Psoas muscle (tissue), 7 donors: ENCODE measurements at regions not wholly inside any gene's neighbourhood (a gene's known extent, or its start where the extent isn't known, plus 50 kb on each side); places are given as distances from the start of the nearest gene placed in this dataset.

Experiments used
- ATAC-seq, 4 donors: fragments of 200-7000 bp; cut with Tn5 transposase; one replicate each; pipeline ENCODE4 v1.9.1; 2020; ENCODE audit warnings: moderate library complexity in 3 of 4, mild to moderate bottlenecking in 2 of 4
- DNase-seq, 2 donors: peaks; one replicate each; pipeline ENCODE4 v3.0.0-alpha.2; 2020
- H3K27ac ChIP-seq: fragments of 200-600 bp; one replicate; pipeline ENCODE4 v1.8.0; 2022
- H3K27me3 ChIP-seq, 3 donors: fragments of 200-600 bp in 1 of 3; one replicate each; pipeline versions ENCODE4 v1.6.1 to v1.8.0; 2013 to 2022; ENCODE audit warnings: low read length in 2 of 3, mild to moderate bottlenecking in 2 of 3, moderate library complexity in 1 of 3; ENCODE audit not compliant: insufficient read depth in 3 of 3
- H3K36me3 ChIP-seq, 2 donors: fragments of 200-600 bp in 1 of 2; one replicate each; pipeline versions ENCODE4 v1.6.1 to v1.8.0; 2013 to 2022; ENCODE audit warnings: low read depth in 1 of 2, mild to moderate bottlenecking in 1 of 2, moderate library complexity in 1 of 2; ENCODE audit not compliant: insufficient read depth in 1 of 2
- H3K4me1 ChIP-seq: fragments of 200-600 bp; one replicate; pipeline ENCODE4 v1.8.0; 2022
- H3K4me3 ChIP-seq: fragments of 200-600 bp; one replicate; pipeline ENCODE4 v1.8.0; 2022; ENCODE audit warnings: mild to moderate bottlenecking
- H3K9me3 ChIP-seq: fragments of 200-600 bp; one replicate; pipeline ENCODE4 v1.8.0; 2022
- CTCF ChIP-seq: fragments of 200-600 bp; IDR thresholded peaks from one replicate; pipeline ENCODE4 v1.8.0; 2022; ENCODE audit warnings: antibody characterized with exemption
- WGBS, 3 donors: extraction: QIAGEN DNeasy Blood & Tissue Kit; methylation state at CpG; one replicate each; pipeline versions ENCODE4 v1.1.6 to v1.1.7; 2013; 5-methylcytosine and 5-hydroxymethylcytosine counted together
- intact Hi-C, 2 donors: fragments of 100-400 bp; cut with DNase I; formaldehyde crosslinking; loops; one replicate each; pipeline versions ENCODE4 v1.11.0 to v1.14.2; 2022
- donor health status: healthy with polysubstance abuse.
- donor health status: DM: no; HTN: no; CAD: no; lungs with moderate emphysema.
- donor health status: Bipolar disorder and iron deficiency.
- donor health status: healthy.
- donor health status: DM: yes; HTN: yes; CAD: no.
- donor health status: DM: no; HTN: no; CAD: no.
- donor health status: DM: yes; HTN: yes; CAD: no.

DNA sequence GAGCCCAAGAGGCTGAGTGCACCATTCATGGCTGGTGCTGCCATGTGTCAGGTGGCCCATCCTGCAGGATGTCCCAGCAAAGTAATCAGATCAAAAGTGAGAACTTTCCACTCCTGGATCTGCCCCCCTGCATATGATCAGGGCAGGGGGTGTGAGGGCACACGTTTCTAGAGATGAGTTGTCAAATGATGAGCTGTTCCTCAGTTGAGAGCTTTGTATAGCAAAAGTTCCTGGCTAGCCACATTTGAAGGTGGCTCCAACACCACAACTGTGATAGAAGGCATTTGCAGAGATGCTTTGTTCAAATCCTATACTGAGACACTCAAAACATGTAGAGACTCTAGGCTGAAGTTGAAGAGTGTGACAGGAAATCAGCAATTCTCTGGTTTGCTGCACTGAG is 501.8 kb downstream of the BCOR start:
- H3K4me1 ChIP-seq = no peaks in the 10 kb centered on the region
- DNase-seq = no peak
- H3K36me3 ChIP-seq = no peaks in the 10 kb centered on the region
- no peak for ATAC-seq
- no peak overlapping the region for H3K27ac ChIP-seq
- H3K9me3 ChIP-seq = no peaks in the 10 kb centered on the region
- WGBS, 3 donors = 28 to 83% (median 67%) methylated on average over 1 of the region's 1 CpG
- intact Hi-C loops = no loop called here
- TF ChIP-seq CTCF = no peak
- H3K27me3 ChIP-seq = peaks cover 0 to 7% (median 0%) of the 10 kb centered on the region in 3 donors
- H3K4me3 ChIP-seq = no peak overlapping the region

DNA sequence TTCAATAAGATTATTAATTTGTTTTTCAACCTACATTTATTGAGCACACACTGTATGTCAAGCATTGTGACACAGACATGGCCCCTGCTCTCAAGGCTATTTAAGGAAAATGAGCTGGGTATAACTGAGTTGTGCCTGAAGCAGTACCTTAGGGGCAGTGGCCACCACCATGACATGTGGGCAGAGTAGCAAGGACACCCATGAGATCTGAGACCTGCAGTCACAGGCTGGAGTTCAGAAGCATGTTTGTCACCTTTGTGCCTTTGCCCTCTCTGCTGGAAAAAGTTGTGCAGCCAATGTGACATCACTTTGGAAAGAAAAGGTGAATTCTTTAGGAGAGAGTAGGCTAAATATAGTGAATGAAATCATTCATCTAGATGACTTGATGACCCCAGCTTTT is 501.3 kb downstream of the BCOR start:
- Histone ChIP-seq H3K4me1 (no peaks in the 10 kb centered on the region), H3K27ac (no peak overlapping the region), H3K4me3 (no peak overlapping the region), H3K36me3 (no peaks in the 10 kb centered on the region), H3K27me3 (peaks cover 0 to 7% (median 0%) of the 10 kb centered on the region in 3 donors), H3K9me3 (no peaks in the 10 kb centered on the region)
- no peak for DNase-seq
- ATAC-seq = no peak
- no peak for TF ChIP-seq CTCF
- intact Hi-C loops = no loop called here

DNA sequence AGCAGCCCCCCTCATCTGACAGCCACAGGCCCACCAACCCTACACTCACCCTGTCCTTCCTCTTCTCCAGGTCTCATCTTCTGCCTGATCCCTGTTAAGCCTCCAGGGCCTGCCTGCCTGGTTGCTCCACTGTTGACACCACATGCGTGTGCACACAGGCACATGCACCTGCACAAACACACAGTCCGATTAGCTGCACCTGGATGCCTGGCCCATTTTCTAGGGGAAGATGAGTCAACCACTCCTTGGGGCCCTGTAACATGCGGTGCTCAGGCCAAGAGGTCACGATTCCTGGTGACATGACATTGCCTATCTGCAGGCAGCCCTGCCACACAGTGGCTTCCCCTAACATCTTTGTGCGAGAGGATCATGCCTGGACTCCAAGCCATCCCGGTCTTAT is 498.4 kb downstream of the BCOR start:
- DNase-seq (no peak), ATAC-seq (no peak)
- intact Hi-C loops = no loop called here
- Histone ChIP-seq H3K27me3 (peaks cover 0 to 7% (median 0%) of the 10 kb centered on the region in 3 donors), H3K4me1 (no peaks in the 10 kb centered on the region), H3K36me3 (no peaks in the 10 kb centered on the region), H3K9me3 (no peaks in the 10 kb centered on the region), H3K27ac (no peak overlapping the region), H3K4me3 (no peak overlapping the region)
- WGBS, 3 donors = 79 to 96% (median 91%) methylated on average over 5 to 6 of the region's 6 CpGs
- no peak for TF ChIP-seq CTCF

DNA sequence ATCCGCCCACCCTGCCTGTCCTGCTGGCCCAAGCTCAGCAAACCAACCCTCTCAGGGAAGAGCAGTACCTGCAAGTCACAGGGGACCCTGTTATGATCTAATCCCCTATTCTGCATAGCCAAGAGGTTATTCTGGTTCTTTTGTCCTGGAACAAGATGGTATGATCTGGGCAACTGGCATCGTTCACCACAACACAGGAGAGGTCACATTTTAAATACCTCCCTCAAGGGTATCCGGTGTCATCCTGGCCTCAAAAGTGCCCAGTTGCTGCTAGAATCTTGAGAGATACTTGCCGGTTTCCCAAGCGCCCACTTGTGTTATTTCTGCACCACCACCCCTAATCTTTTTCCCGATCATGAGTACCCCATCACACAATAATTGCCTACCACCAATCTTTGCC is 497.5 kb downstream of the BCOR start:
- ATAC-seq (peak in 3 of 4 donors; percentile 47 to 68 (median 60)), DNase-seq (no peak)
- H3K9me3 ChIP-seq = no peaks in the 10 kb centered on the region
- no peak overlapping the region for H3K27ac ChIP-seq
- H3K4me1 ChIP-seq = no peaks in the 10 kb centered on the region
- H3K4me3 ChIP-seq = no peak overlapping the region
- H3K36me3 ChIP-seq = no peaks in the 10 kb centered on the region
- WGBS, 3 donors = 47 to 50% (median 49%) methylated on average over 5 to 6 of the region's 6 CpGs
- TF ChIP-seq CTCF = no peak
- intact Hi-C loops = no loop called here
- peaks cover 0 to 7% (median 0%) of the 10 kb centered on the region in 3 donors for H3K27me3 ChIP-seq
